ENCODE measurements at regions not wholly inside any gene's neighbourhood (a gene's known extent, or its start where the extent isn't known, plus 50 kb on each side); places are given as distances from the start of the nearest gene placed in this dataset.

DNA sequence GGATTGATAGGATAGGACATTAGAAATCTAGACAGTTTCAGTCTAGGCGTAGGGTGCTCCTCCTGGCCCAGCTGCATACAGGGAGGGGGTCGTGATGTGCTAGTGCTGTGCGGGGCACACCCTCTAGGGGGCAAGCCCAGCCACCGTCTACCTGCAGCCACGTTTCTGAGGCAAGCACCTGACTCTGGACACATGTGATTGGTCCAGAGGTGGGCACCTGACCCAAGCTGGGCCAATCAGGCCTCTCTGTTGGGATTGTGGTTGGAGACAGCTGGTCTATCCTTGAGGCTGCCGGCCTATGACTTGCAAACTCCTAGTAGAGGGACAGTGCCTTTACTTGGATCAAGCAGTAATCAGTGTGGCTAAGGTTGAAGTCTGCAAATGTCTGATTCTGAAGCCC is 317.1 kb downstream of the BMP7 start:
- Histone ChIP-seq H3K9ac (ENCODE audit: low read length) (no peak overlapping the region), H3K4me2 (ENCODE audit: low read length) (no peak overlapping the region), H3K4me1 (ENCODE audit: low read length) (no peaks in the 10 kb centered on the region), H4K20me1 (ENCODE audit: insufficient read depth, low read length) (no peaks in the 10 kb centered on the region), H3K27me3 (ENCODE audit: low read depth, low read length) (peaks cover 50% of the 10 kb centered on the region), H3K4me3 (ENCODE audit: low read length) (no peak overlapping the region), H2AFZ (ENCODE audit: low read depth, low read length) (0 out of 2 replicates have a peak overlapping the region, but pooled peaks have one; percentile 30), H3K36me3 (replicated peaks; ENCODE audit: low read depth, low read length) (no peaks in the 10 kb centered on the region), H3K79me2 (ENCODE audit: low read length) (no peaks in the 10 kb centered on the region), H3K27ac (ENCODE audit: low read length) (no peak overlapping the region), H3K9me3 (ENCODE audit: insufficient read depth, low read length) (no peaks in the 10 kb centered on the region)
- TF ChIP-seq, protein P1, sequence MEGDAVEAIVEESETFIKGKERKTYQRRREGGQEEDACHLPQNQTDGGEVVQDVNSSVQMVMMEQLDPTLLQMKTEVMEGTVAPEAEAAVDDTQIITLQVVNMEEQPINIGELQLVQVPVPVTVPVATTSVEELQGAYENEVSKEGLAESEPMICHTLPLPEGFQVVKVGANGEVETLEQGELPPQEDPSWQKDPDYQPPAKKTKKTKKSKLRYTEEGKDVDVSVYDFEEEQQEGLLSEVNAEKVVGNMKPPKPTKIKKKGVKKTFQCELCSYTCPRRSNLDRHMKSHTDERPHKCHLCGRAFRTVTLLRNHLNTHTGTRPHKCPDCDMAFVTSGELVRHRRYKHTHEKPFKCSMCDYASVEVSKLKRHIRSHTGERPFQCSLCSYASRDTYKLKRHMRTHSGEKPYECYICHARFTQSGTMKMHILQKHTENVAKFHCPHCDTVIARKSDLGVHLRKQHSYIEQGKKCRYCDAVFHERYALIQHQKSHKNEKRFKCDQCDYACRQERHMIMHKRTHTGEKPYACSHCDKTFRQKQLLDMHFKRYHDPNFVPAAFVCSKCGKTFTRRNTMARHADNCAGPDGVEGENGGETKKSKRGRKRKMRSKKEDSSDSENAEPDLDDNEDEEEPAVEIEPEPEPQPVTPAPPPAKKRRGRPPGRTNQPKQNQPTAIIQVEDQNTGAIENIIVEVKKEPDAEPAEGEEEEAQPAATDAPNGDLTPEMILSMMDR (IDR thresholded peaks at IDR 0.05; ENCODE audit: low read depth, low read length), result peak; percentile 10; the same call in 1 of the 2 replicates
- TF ChIP-seq EZH2phosphoT487 (IDR thresholded peaks at IDR 0.05; ENCODE audit: low read depth), result no peak

DNA sequence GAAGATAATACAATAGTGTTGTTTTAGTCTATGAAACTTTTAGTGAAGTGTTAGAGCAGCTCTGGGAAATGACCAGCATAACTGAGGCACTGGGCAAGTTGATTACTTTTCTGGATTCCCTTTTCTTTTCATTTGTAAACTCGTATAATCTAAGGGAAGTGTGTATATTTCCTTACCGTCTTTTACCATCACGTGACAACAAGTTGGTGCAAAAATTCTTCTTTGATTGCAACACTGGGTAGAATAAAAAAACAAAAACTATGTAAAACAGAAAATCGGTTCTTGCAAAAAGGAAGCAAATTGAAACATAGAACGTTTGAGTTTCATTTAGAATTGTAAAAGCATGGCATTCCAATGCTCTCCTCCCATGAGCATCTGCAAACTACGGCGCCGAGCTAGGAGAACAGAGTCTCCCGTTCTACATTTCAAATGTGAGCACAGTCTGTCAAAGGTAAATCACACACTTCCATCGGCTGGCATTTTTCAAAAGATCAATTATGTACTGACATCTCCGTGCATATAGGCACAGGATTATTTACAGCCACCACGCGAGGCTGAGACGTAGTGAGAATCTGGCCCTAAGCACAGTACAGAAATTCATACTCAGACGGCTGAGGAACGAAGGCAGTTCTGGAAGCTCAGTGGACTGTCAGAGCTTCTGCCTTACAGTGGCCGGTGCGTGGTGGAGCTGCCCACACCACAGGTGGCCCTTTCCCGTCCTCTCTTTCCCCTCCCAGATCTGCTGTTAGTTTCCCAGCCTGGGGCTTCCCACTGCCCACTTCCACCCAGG is 314.0 kb downstream of the BMP7 start:
- TF ChIP-seq EZH2phosphoT487 (IDR thresholded peaks at IDR 0.05; ENCODE audit: low read depth), result no peak
- TF ChIP-seq, protein P1 (IDR thresholded peaks at IDR 0.05; ENCODE audit: low read depth, low read length), result no peak
- Histone ChIP-seq H3K4me3 (ENCODE audit: low read length) (no peak overlapping the region), H4K20me1 (ENCODE audit: insufficient read depth, low read length) (no peaks in the 10 kb centered on the region), H3K27ac (ENCODE audit: low read length) (no peak overlapping the region), H3K9ac (ENCODE audit: low read length) (no peak overlapping the region), H3K79me2 (ENCODE audit: low read length) (no peaks in the 10 kb centered on the region), H3K27me3 (ENCODE audit: low read depth, low read length) (peaks cover 43% of the 10 kb centered on the region), H3K9me3 (ENCODE audit: insufficient read depth, low read length) (no peaks in the 10 kb centered on the region), H2AFZ (ENCODE audit: low read depth, low read length) (no peak overlapping the region), H3K36me3 (replicated peaks; ENCODE audit: low read depth, low read length) (no peaks in the 10 kb centered on the region), H3K4me2 (ENCODE audit: low read length) (no peak overlapping the region), H3K4me1 (ENCODE audit: low read length) (no peaks in the 10 kb centered on the region)

DNA sequence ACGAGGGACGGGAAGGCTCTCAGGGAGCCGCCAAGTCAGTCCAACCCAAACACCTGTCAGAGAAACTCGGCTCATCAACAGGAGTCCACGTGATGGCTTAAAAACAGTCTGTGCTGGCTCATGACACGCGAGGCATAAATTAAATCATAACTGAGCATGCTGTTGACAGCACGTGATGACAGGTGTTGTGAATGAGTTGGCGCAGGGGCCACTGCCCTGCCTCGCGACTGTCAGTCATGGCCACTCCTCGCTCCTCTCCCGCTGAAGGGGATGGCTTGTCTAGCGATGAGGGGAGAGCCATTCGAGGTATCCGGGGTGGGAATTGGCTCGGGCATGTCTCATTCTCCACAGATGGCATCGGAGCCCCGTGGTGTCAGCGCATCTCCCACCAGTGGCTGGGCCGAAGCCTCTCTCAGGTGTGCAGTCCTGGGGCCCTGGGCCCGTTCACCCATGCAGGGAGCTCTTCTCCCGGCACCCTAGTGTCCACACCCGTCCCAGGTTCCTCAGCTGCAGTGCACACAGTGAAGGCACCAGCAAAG is 313.3 kb downstream of the BMP7 start:
- Histone ChIP-seq H3K4me3 (ENCODE audit: low read length) (no peak overlapping the region), H3K9me3 (ENCODE audit: insufficient read depth, low read length) (no peaks in the 10 kb centered on the region), H3K9ac (ENCODE audit: low read length) (no peak overlapping the region), H3K79me2 (ENCODE audit: low read length) (no peaks in the 10 kb centered on the region), H3K4me2 (ENCODE audit: low read length) (no peak overlapping the region), H3K4me1 (ENCODE audit: low read length) (no peaks in the 10 kb centered on the region), H3K27ac (ENCODE audit: low read length) (no peak overlapping the region), H3K27me3 (ENCODE audit: low read depth, low read length) (peaks cover 42% of the 10 kb centered on the region), H3K36me3 (replicated peaks; ENCODE audit: low read depth, low read length) (no peaks in the 10 kb centered on the region), H2AFZ (ENCODE audit: low read depth, low read length) (no peak overlapping the region), H4K20me1 (ENCODE audit: insufficient read depth, low read length) (no peaks in the 10 kb centered on the region)
- TF ChIP-seq EZH2phosphoT487 (IDR thresholded peaks at IDR 0.05; ENCODE audit: low read depth), result no peak
- TF ChIP-seq, protein P1 (IDR thresholded peaks at IDR 0.05; ENCODE audit: low read depth, low read length), result no peak

DNA sequence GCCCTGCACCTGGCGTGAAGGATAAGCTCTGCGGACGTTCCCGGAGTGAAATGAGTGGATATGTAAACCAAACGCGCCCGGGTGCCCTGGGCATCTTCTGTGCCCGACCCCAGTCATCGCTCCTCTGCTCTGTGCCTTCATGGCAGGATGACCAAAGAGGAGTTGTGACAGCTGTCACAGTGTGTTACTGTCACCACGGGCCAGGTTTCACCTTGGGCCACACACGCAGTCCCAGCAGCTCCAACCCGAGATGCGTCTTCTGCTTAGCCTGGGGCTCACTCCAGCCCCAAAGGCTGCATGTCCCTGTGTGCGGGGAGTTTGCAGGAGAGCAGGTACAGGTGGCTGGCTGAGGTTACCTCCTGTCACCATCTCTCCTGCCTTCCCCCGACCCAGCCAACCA is 311.6 kb downstream of the BMP7 start:
- no peaks in the 10 kb centered on the region for H3K4me1 ChIP-seq (ENCODE audit: low read length)
- peaks cover 52% of the 10 kb centered on the region for H3K27me3 ChIP-seq (ENCODE audit: low read depth, low read length)
- H3K9me3 ChIP-seq (ENCODE audit: insufficient read depth, low read length), result no peaks in the 10 kb centered on the region
- no peak for TF ChIP-seq EZH2phosphoT487 (IDR thresholded peaks at IDR 0.05; ENCODE audit: low read depth)
- TF ChIP-seq, protein P1 (IDR thresholded peaks at IDR 0.05; ENCODE audit: low read depth, low read length), result no peak
- H3K36me3 ChIP-seq (replicated peaks; ENCODE audit: low read depth, low read length), result no peaks in the 10 kb centered on the region
- H3K27ac ChIP-seq (ENCODE audit: low read length), result no peak overlapping the region
- no peak overlapping the region for H3K4me3 ChIP-seq (ENCODE audit: low read length)
- H3K79me2 ChIP-seq (ENCODE audit: low read length), result no peaks in the 10 kb centered on the region
- no peak overlapping the region for H3K4me2 ChIP-seq (ENCODE audit: low read length)
- H4K20me1 ChIP-seq (ENCODE audit: insufficient read depth, low read length), result no peaks in the 10 kb centered on the region
- no peak overlapping the region for H3K9ac ChIP-seq (ENCODE audit: low read length)
- H2AFZ ChIP-seq (ENCODE audit: low read depth, low read length), result no peak overlapping the region
